Loucy (cell line): ENCODE measurements at regions not wholly inside any gene's neighbourhood (a gene's known extent, or its start where the extent isn't known, plus 50 kb on each side); places are given as distances from the start of the nearest gene placed in this dataset.

ENCODE experiments used
- CTCF ChIP-seq: fragments of 200-600 bp; sonication (generic); conservative IDR thresholded peaks from 2 replicates; pipeline ENCODE4 v1.5.1; 2014; ENCODE audit warnings: mild to moderate bottlenecking, antibody characterized with exemption, low read length
- EZH2phosphoT487 ChIP-seq: fragments of 200-600 bp; IDR thresholded peaks from 2 replicates; pipeline ENCODE4 v1.6.1; 2018; ENCODE audit warnings: antibody characterized with exemption, mild to moderate bottlenecking, moderate library complexity, borderline replicate concordance

DNA sequence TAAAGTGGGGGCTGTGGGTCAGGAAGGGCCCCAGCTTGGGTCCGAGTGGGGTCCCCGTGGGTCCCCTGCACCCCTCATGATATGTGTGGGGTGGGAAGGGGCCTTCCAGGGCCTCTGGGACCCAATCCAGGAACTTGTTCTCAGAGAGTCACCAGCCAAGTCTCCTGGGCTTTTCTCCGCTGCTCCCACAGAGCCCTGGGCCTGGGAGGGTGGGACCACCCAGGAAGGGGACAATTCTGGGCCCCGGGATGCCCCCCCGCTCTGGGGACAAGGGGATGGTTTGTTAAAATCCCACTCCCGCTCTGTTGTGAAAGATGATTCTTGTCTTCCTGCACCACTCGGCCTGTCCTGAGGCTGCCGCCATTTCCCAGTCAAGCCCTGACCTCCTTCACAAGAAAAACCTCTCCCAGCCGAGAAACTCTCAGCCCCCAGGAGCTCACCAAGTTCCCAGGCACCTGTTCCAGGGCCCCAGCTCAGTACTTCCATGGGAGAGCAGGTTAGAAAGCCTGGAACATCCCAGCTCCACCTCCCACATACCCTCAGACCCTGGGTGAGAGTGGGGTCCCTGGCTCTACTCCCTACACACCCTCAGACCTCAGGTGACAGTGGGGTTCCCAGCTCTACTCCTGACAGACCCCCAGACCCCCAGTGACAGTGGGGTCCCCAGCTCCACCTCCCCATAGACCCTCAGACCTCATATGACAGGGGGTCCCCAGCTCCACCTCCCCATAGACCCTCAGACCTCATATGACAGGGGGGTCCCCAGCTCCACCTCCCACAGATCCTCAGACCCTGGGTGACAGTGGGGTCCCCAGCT, 75.1 kb downstream of the METRNL start:
- TF ChIP-seq CTCF (no peak), EZH2phosphoT487 (no peak)
